HS-5 (cell line): ENCODE measurements at regions not wholly inside any gene's neighbourhood (a gene's known extent, or its start where the extent isn't known, plus 50 kb on each side); places are given as distances from the start of the nearest gene placed in this dataset.

ENCODE experiments used
- DNase-seq: peaks from one replicate; pipeline ENCODE4 v3.0.0-alpha.2; 2012; ENCODE audit warnings: low read depth

- DNase-seq: no peak
Observed at GRCh38 chr2:196356332-196356731, 185.0 kb upstream of the STK17B start.

- DNase-seq: no peak
Observed at GRCh38 chr2:196360650-196361049, 189.3 kb upstream of the STK17B start.

DNA sequence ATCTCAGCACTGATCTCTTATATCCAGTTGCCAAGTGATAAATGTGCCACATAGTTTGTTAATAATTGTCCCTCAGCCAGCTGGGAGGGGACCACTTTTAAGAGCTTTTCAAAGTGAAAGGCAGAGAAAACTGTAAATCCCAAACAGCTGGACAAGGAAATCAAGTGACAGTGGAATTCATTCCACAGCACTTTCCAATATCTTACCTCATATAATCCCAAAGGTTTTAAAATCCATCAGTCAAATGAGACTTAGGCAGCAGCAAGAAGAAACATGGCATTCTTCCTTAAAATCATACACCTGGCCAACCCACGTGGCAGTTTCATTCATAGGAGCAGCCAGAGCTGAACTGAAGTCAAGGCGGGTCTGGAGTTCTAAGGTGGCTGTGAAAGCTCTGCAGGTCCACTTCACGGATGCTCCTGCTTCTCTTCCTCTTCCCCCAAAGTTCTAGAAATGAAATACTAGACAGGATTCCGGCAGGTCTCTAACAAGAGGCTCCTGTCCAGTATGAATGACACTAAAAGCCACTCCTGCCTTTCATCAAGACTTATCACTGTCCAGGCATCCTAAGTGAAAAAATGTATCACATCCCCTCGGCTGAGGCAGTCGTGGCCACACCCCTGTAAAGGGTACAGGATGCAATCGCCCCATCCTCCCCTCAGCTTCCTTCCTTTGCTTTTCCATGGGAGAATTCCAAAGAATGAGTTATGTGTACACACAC is 190.4 kb upstream of the STK17B start:
- DNase-seq: no peak

DNA sequence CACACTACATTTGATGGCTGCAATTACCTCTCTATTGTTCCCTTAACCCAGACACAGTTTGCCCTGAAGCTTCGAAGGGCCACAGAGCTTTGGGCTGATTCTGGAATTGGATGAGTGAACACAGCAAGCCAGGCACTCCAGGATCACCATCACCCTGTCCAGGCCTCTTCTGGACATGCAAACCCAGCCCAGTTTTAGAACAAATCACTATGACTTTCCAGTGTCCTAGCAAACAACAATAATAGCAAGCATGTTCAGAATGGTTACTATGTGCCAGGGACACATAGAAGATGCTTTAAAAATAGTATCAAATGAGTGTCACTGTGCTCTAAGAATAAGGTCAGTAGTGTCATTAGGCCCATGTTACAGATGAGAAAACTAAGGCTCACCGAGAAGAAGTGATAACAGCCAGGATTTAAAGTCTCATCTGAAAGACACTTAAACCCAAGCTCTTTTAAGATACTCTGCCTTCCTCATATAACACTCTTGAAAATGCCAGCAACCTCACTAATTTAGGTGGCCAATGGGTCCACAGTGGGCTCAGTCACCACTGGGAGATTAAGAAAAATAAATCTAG is 191.7 kb upstream of the STK17B start:
- no peak for DNase-seq

GRCh38 chr2:196365145-196365544 is 193.8 kb upstream of the STK17B start:
- DNase-seq: no peak

- DNase-seq: no peak
Observed at GRCh38 chr2:196365923-196366322, 194.5 kb upstream of the STK17B start.

DNA sequence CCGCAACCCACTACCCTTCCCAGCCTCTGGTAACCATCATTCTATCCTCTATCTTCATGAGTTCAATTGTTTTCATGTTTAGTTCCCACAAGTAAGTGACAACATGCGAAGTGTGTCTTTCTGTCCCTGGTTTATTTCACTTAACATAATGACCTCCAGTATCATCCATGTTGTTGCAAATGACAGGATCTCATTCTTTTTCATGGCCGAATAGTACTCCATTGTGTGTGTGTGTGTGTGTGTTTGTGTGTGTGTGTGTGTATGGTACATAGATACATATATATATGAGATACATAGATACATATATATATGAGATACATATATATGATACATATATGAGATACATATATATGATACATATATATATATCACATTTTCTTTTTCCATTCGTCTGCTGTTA is 196.3 kb upstream of the STK17B start:
- DNase-seq: no peak

DNA sequence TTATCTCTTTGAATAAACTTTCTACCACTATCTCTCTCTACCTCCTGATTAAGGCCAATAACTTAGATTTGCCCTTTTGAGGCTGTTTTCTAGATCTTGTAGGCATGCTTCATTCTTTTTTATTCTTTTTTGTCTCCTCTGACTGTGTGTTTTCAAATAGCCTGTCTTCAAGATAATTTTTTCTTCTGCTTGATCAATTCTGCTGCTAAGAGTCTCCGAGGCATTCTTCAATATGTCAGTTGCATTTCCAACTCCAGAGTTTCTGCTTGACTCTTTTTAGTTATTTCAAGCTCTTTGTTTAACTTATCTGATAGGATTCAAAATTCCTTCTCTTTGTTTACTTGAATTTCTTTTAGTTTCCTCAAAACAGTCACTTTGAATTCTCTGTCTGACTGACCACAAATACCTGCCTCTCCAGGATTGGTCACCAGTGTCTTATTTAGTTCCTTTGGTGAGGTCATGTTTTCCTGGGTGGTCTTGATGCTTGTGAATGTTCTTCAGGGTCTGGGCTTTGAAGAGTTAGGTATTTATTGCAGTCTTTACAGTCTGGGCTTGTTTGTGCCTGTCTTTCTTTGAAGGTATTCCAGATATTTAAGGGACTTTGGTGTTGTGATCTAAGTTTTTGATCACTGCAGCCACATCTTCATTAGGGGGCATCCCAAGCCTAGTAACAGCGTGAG is 197.3 kb upstream of the STK17B start:
- DNase-seq: no peak

- no peak for DNase-seq
Observed at GRCh38 chr2:196369967-196370366, 198.6 kb upstream of the STK17B start.

- no peak for DNase-seq
Observed at GRCh38 chr2:196370381-196370780, 199.0 kb upstream of the STK17B start.

- no peak for DNase-seq
Observed at GRCh38 chr2:196372276-196372809, 201.0 kb upstream of the STK17B start.

GRCh38 chr2:196372811-196373664 is 201.7 kb upstream of the STK17B start:
- no peak for DNase-seq

DNA sequence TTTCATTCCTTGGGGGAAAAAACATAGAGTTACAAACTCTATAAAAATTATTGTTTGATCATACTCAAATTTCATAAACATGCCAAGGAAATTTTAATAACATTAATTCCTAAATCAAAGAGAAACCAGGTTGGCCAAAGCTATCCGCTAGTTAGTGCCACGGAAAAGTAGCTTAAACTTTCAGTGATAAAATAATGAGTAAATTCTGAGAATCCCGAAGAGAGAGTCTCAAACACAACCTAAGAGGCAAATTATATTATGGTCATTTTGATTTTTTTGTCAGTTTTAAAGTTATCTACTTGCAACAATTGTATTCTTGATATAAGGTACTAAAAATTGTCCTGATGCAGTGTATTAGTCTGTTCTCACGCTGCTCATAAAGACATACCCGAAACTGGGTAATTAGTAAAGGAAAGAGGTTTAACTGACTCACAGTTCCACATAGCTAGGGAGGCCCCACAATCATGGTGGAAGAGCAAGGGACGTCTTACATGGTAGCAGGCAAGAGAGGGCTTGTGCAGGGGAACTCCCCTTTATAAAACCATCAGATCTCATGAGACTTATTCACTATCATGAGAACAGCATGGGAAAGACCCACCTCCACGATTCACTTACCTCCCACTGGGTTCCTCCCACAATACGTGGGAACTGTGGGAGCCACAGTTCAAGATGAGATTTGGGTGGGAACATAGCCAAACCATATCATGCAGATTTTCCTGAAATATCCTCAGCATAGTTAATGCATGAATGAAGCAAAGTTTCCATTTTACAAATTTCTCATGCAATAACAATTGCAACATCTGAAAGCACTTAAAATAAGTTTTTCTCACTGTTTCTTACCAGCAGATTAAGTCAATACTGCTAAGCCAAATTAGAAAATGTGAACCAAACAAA is 205.9 kb upstream of the STK17B start:
- DNase-seq: no peak

GRCh38 chr2:196379600-196379999 is 208.2 kb upstream of the STK17B start:
- no peak for DNase-seq

- DNase-seq: no peak
Observed at GRCh38 chr2:196380098-196380497, 208.7 kb upstream of the STK17B start.

- DNase-seq: no peak
Observed at GRCh38 chr2:196380575-196380974, 209.2 kb upstream of the STK17B start.

DNA sequence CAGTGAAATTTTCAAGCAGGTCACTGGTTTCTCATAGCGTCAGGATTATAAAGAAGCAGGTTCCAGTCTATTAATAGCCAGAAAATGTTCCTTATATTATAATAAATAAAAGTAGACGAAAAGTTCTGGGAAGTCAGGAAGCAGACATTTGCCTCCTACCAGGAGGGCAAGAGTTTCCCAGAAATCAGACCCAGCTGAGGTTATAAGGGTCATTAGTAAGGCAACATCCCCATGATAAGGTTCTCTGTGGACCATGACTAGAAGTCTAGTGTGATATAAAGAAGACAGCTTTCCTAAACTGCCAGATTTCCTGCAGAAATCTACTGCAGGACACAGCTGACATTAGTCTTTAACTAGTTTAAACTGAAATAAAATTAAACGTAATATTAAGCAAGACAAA is 210.1 kb upstream of the STK17B start:
- no peak for DNase-seq

- no peak for DNase-seq
Observed at GRCh38 chr2:196383799-196384198, 212.4 kb upstream of the STK17B start.

- DNase-seq: no peak
Observed at GRCh38 chr2:196384729-196385128, 213.4 kb upstream of the STK17B start.

DNA sequence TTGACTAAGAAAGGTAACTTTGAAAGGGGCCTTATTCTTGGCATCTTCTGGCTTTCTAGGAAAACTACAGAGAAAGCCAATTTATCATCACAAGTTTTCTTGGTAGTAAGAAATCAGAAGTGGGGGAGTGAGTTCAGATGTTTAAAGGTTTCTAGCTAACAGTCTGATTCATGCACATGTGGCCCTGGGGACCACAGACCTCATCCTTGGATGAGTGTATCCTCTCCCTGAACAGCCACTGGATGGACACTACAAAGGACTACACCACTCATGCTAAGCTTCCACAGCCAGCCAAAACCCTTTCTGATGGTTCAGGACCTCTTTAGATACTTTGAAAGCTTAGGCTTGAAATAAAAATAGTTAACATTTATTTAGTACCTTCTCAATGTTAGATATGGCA is 218.3 kb upstream of the STK17B start:
- DNase-seq: no peak
